HG03354 (cell line): ENCODE measurements at regions not wholly inside any gene's neighbourhood (a gene's known extent, or its start where the extent isn't known, plus 50 kb on each side); places are given as distances from the start of the nearest gene placed in this dataset.
A peak's percentile ranks its signal among the peaks of the same experiment; 100 is the strongest.
"Not testable (repeated sequence)": the region's sequence is repeated elsewhere in the genome, so short reads cannot be mapped to it uniquely, and the experiment has no call there.

ENCODE experiments used
- ATAC-seq: cut with Tn5 transposase; IDR thresholded peaks from one replicate; pipeline ENCODE4 v1.9.1; 2021; ENCODE audit warnings: mild to moderate bottlenecking; ENCODE audit not compliant: unreplicated experiment, poor library complexity, severe bottlenecking

GRCh38 chr2:111347695-111348094 lies 227.0 kb downstream of the BCL2L11 start:
- not testable (repeated sequence) for ATAC-seq

- not testable (repeated sequence) for ATAC-seq
Measured at GRCh38 chr2:111348316-111348715, 227.6 kb downstream of the BCL2L11 start.

- ATAC-seq: not testable (repeated sequence)
Measured at GRCh38 chr2:111355022-111355817, 234.5 kb downstream of the BCL2L11 start.

- not testable (repeated sequence) for ATAC-seq
Measured at GRCh38 chr2:111355823-111356511, 235.3 kb downstream of the BCL2L11 start.

GRCh38 chr2:111356512-111357031 lies 235.9 kb downstream of the BCL2L11 start:
- ATAC-seq: not testable (repeated sequence)

- not testable (repeated sequence) for ATAC-seq
Measured at GRCh38 chr2:111365986-111366640, 245.4 kb downstream of the BCL2L11 start.

GRCh38 chr2:111366641-111367029 lies 245.9 kb downstream of the BCL2L11 start:
- ATAC-seq: not testable (repeated sequence)

- not testable (repeated sequence) for ATAC-seq
Measured at GRCh38 chr2:111367080-111367479, 246.4 kb downstream of the BCL2L11 start.

- not testable (repeated sequence) for ATAC-seq
Measured at GRCh38 chr2:111367871-111368270, 247.2 kb downstream of the BCL2L11 start.

- ATAC-seq: not testable (repeated sequence)
Measured at GRCh38 chr2:111368288-111368687, 247.6 kb downstream of the BCL2L11 start.

- peak; percentile 50 for ATAC-seq
Measured at GRCh38 chr2:111373060-111373459, 252.3 kb downstream of the BCL2L11 start.

- not testable (repeated sequence) for ATAC-seq
Measured at GRCh38 chr2:111373989-111374388, 253.3 kb downstream of the BCL2L11 start.

GRCh38 chr2:111374734-111375133 lies 254.0 kb downstream of the BCL2L11 start:
- not testable (repeated sequence) for ATAC-seq

- not testable (repeated sequence) for ATAC-seq
Measured at GRCh38 chr2:111375320-111375883, 254.7 kb downstream of the BCL2L11 start.

GRCh38 chr2:111376272-111376970 lies 255.7 kb downstream of the BCL2L11 start:
- not testable (repeated sequence) for ATAC-seq

GRCh38 chr2:111376971-111377352 lies 256.2 kb downstream of the BCL2L11 start:
- not testable (repeated sequence) for ATAC-seq

- ATAC-seq: not testable (repeated sequence)
Measured at GRCh38 chr2:111377386-111377959, 256.8 kb downstream of the BCL2L11 start.

- ATAC-seq: not testable (repeated sequence)
Measured at GRCh38 chr2:111378348-111378747, 257.6 kb downstream of the BCL2L11 start.
